Cardiac muscle cell (in vitro differentiated cells and primary cell): ENCODE measurements at regions not wholly inside any gene's neighbourhood (a gene's known extent, or its start where the extent isn't known, plus 50 kb on each side); places are given as distances from the start of the nearest gene placed in this dataset.

ENCODE experiments used
- DNase-seq, 2 donors: peaks; one replicate each; pipeline versions ENCODE4 v3.0.0 to v3.0.0-alpha.2; 2010 to 2017; ENCODE audit warnings: low read depth in 1 of 2, low spot score in 1 of 2
- H3K27ac ChIP-seq: fragments of 200-600 bp; sonication (generic); 2 replicates; pipeline ENCODE4 v1.5.1; 2016
- H3K27me3 ChIP-seq: fragments of 200-600 bp; sonication (generic); 2 replicates; pipeline ENCODE4 v1.6.0; 2016; ENCODE audit warnings: control low read depth
- H3K36me3 ChIP-seq: fragments of 200-600 bp; sonication (generic); 2 replicates; pipeline ENCODE4 v1.5.1; 2016; ENCODE audit warnings: control low read depth
- H3K4me1 ChIP-seq: fragments of 200-600 bp; sonication (generic); 2 replicates; pipeline ENCODE4 v1.8.1; 2017; ENCODE audit warnings: low read depth, mild to moderate bottlenecking, mixed run types
- H3K4me3 ChIP-seq: fragments of 200-600 bp; sonication (generic); 2 replicates; pipeline ENCODE4 v1.5.1; 2016; ENCODE audit warnings: mild to moderate bottlenecking
- H3K9me3 ChIP-seq: fragments of 200-600 bp; sonication (generic); 2 replicates; pipeline ENCODE4 v1.5.1; 2017; ENCODE audit warnings: low read depth, mild to moderate bottlenecking, control low read depth
- TF ChIP-seq, protein P1 (sequence below): IDR thresholded peaks from 2 replicates; pipeline ENCODE4 v1.5.1; 2012; ENCODE audit warnings: low read depth, mild to moderate bottlenecking, low read length

DNA sequence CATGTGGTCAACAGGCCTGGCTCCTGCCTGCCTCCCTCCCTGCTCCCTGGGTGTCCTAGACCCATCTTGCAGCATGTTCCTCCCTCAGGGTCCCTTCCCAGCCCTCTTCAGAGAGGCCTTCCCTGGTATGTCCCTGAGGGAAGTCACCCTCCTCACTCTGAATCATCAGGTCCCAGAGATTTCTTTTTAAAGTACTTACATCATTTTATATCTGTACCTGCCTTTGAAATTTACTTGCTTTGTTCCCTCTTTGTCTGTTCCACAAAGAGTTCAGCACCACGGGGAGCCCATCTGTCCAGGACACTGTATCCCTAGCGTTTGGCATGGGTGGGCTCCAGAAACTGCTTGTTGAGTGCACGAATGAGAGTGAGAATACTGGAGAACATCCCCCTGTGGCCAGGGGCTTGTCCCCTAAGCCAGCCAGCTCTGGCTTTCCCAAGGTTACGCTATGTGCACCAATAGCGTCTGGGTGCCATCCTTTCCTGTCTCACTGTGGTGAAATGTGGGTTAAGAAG lies 50.6 kb upstream of the IGFBP3 start:
- Histone ChIP-seq H3K27me3 (no peaks in the 10 kb centered on the region), H3K4me1 (peaks cover 7% of the 10 kb centered on the region), H3K4me3 (no peak overlapping the region), H3K9me3 (no peaks in the 10 kb centered on the region), H3K27ac (no peak overlapping the region), H3K36me3 (no peaks in the 10 kb centered on the region)
- DNase-seq = no peak
- TF ChIP-seq, protein P1, sequence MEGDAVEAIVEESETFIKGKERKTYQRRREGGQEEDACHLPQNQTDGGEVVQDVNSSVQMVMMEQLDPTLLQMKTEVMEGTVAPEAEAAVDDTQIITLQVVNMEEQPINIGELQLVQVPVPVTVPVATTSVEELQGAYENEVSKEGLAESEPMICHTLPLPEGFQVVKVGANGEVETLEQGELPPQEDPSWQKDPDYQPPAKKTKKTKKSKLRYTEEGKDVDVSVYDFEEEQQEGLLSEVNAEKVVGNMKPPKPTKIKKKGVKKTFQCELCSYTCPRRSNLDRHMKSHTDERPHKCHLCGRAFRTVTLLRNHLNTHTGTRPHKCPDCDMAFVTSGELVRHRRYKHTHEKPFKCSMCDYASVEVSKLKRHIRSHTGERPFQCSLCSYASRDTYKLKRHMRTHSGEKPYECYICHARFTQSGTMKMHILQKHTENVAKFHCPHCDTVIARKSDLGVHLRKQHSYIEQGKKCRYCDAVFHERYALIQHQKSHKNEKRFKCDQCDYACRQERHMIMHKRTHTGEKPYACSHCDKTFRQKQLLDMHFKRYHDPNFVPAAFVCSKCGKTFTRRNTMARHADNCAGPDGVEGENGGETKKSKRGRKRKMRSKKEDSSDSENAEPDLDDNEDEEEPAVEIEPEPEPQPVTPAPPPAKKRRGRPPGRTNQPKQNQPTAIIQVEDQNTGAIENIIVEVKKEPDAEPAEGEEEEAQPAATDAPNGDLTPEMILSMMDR = no peak

DNA sequence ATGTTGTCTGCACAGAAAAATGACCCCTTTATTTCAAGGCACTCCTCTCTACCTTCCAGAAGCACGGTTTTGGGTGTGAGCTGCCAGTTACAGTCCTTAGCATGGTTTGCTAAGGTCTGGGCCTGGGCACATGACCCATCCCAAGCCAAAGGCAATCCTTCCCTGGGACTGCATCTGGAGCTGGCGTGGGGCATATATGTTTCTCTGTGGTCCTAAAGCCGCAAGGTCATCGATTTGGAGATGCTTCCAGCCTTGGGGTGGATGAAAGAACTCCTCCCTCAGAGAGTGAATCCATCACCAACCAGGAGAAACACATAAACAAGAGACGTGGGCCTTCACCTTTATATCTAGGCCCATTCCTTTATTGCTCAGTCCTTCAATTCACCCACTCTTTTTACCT lies 50.1 kb upstream of the IGFBP3 start:
- Histone ChIP-seq H3K9me3 (no peaks in the 10 kb centered on the region), H3K36me3 (no peaks in the 10 kb centered on the region), H3K27ac (no peak overlapping the region), H3K4me1 (peaks cover 7% of the 10 kb centered on the region), H3K4me3 (no peak overlapping the region), H3K27me3 (no peaks in the 10 kb centered on the region)
- TF ChIP-seq, protein P1 = no peak
- no peak for DNase-seq
